Mesothelial cell of epicardium (in vitro differentiated cells): ENCODE measurements at regions not wholly inside any gene's neighbourhood (a gene's known extent, or its start where the extent isn't known, plus 50 kb on each side); places are given as distances from the start of the nearest gene placed in this dataset.

Source experiments
- DNase-seq, 2 experiments: peaks; one replicate each; pipeline ENCODE4 v3.0.0; 2021; ENCODE audit warnings: low spot score in 2 of 2; ENCODE audit not compliant: unreplicated experiment in 2 of 2
- H3K27ac Mint-ChIP-seq: 2 replicates; pipeline ENCODE4 v1.8.0; 2021; ENCODE audit warnings: mixed read lengths
- H3K27me3 Mint-ChIP-seq: 2 replicates; pipeline ENCODE4 v1.8.0; 2021; ENCODE audit warnings: low read depth, mixed read lengths
- H3K36me3 Mint-ChIP-seq: 2 replicates; pipeline ENCODE4 v1.8.0; 2021; ENCODE audit warnings: mixed read lengths
- H3K4me1 Mint-ChIP-seq: 2 replicates; pipeline ENCODE4 v1.8.0; 2021; ENCODE audit warnings: mixed read lengths
- H3K4me3 Mint-ChIP-seq: 2 replicates; pipeline ENCODE4 v1.8.0; 2021; ENCODE audit warnings: mild to moderate bottlenecking, moderate library complexity, mixed read lengths
- H3K9me3 Mint-ChIP-seq: 2 replicates; pipeline ENCODE4 v1.8.0; 2021; ENCODE audit warnings: mixed read lengths
- CTCF ChIP-seq: fragments of 200-600 bp; sonication (generic); IDR thresholded peaks from one replicate; pipeline ENCODE4 v1.5.0; 2021; ENCODE audit warnings: antibody characterized with exemption; ENCODE audit not compliant: unreplicated experiment

GRCh38 chrX:9147086-9147485 lies 113.2 kb upstream of the FAM9B start:
- H3K27me3 Mint-ChIP-seq = no peaks in the 10 kb centered on the region
- no peak for DNase-seq
- no peak overlapping the region for H3K4me3 Mint-ChIP-seq
- peaks cover 27% of the 10 kb centered on the region for H3K4me1 Mint-ChIP-seq
- TF ChIP-seq CTCF = no peak
- H3K9me3 Mint-ChIP-seq = peaks cover 28% of the 10 kb centered on the region
- H3K36me3 Mint-ChIP-seq = no peaks in the 10 kb centered on the region
- no peak overlapping the region for H3K27ac Mint-ChIP-seq

GRCh38 chrX:9147726-9148125 lies 113.8 kb upstream of the FAM9B start:
- H3K27me3 Mint-ChIP-seq = no peaks in the 10 kb centered on the region
- DNase-seq = no peak
- no peak overlapping the region for H3K27ac Mint-ChIP-seq
- H3K36me3 Mint-ChIP-seq = no peaks in the 10 kb centered on the region
- peaks cover 27% of the 10 kb centered on the region for H3K4me1 Mint-ChIP-seq
- TF ChIP-seq CTCF = no peak
- peaks cover 30% of the 10 kb centered on the region for H3K9me3 Mint-ChIP-seq
- H3K4me3 Mint-ChIP-seq = no peak overlapping the region

- DNase-seq = no peak
- H3K4me3 Mint-ChIP-seq = no peak overlapping the region
- no peaks in the 10 kb centered on the region for H3K36me3 Mint-ChIP-seq
- peak overlapping the region; percentile 60 for H3K27ac Mint-ChIP-seq
- peaks cover 27% of the 10 kb centered on the region for H3K4me1 Mint-ChIP-seq
- H3K9me3 Mint-ChIP-seq = peaks cover 38% of the 10 kb centered on the region
- TF ChIP-seq CTCF = no peak
- H3K27me3 Mint-ChIP-seq = no peaks in the 10 kb centered on the region
Measured at GRCh38 chrX:9148615-9149399, 114.9 kb upstream of the FAM9B start.

- no peak for DNase-seq
- Mint-ChIP-seq H3K27ac (no peak overlapping the region), H3K4me1 (peaks cover 26% of the 10 kb centered on the region), H3K27me3 (no peaks in the 10 kb centered on the region), H3K9me3 (peaks cover 37% of the 10 kb centered on the region), H3K4me3 (no peak overlapping the region), H3K36me3 (no peaks in the 10 kb centered on the region)
- TF ChIP-seq CTCF = no peak
Measured at GRCh38 chrX:9149501-9150245, 115.7 kb upstream of the FAM9B start.

- peaks cover 22% of the 10 kb centered on the region for H3K4me1 Mint-ChIP-seq
- H3K4me3 Mint-ChIP-seq = no peak overlapping the region
- H3K9me3 Mint-ChIP-seq = peaks cover 40% of the 10 kb centered on the region
- no peak for TF ChIP-seq CTCF
- no peak for DNase-seq
- no peaks in the 10 kb centered on the region for H3K36me3 Mint-ChIP-seq
- H3K27ac Mint-ChIP-seq = no peak overlapping the region
- H3K27me3 Mint-ChIP-seq = no peaks in the 10 kb centered on the region
Measured at GRCh38 chrX:9151772-9152307, 117.9 kb upstream of the FAM9B start.
